Activated T-cell treated with anti-CD3 and anti-CD28 coated beads, Interleukin-2, amount 50 U/mL, for 72 hours (primary cell): ENCODE measurements at regions not wholly inside any gene's neighbourhood (a gene's known extent, or its start where the extent isn't known, plus 50 kb on each side); places are given as distances from the start of the nearest gene placed in this dataset.

ENCODE experiments used
- ATAC-seq, 2 donors: fragments of 150-1000 bp; cut with Tn5 transposase; replicated peaks in 1 of 2; 2 replicates each; pipeline ENCODE4 v1.10.0; 2021; ENCODE audit warnings: moderate library complexity in 2 of 2, mild to moderate bottlenecking in 1 of 2
- DNase-seq, 2 donors: peaks; one replicate each; pipeline ENCODE4 v3.0.0; 2021 to 2022; ENCODE audit warnings: mixed read lengths in 1 of 2
- H3K27ac Mint-ChIP-seq: one replicate; pipeline ENCODE4 v1.8.0; 2022; ENCODE audit warnings: mild to moderate bottlenecking, moderate library complexity, mixed read lengths
- H3K27me3 Mint-ChIP-seq: one replicate; pipeline ENCODE4 v1.8.0; 2022; ENCODE audit warnings: low read depth, mixed read lengths
- H3K36me3 Mint-ChIP-seq, 2 donors: one replicate each; pipeline ENCODE4 v1.8.0; 2022; ENCODE audit warnings: mixed read lengths in 2 of 2, mild to moderate bottlenecking in 1 of 2; ENCODE audit not compliant: insufficient read depth in 2 of 2
- H3K4me1 Mint-ChIP-seq: one replicate; pipeline ENCODE4 v1.8.0; 2022; ENCODE audit warnings: low read depth, mixed read lengths
- H3K4me3 Mint-ChIP-seq, 2 donors: one replicate each; pipeline ENCODE4 v1.8.0; 2022; ENCODE audit warnings: mild to moderate bottlenecking in 2 of 2, mixed read lengths in 2 of 2, moderate library complexity in 2 of 2
- H3K9me3 Mint-ChIP-seq, 2 donors: one replicate each; pipeline ENCODE4 v1.8.0; 2022; ENCODE audit warnings: mixed read lengths in 2 of 2

DNA sequence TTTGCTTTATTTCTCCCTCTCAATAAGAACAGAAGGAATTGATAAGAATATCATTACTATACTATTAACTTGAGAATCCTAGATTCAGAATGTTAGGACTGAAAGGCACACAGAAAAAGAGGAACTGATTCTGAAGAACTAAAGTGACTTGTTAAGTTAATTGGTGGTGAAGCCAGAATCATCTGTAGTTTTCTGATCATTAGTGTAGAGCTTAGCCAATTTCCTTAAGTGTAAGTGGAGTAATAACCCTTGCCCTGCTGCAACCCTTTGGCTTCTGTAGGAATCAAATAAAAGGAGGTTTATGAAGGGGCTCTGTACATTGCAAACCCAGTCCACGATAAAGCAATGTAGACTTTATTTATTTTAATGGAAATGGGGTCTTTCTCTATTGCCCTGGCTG is 1186.0 kb downstream of the SORCS3 start:
- Mint-ChIP-seq H3K4me1 (no peaks in the 10 kb centered on the region), H3K27me3 (no peaks in the 10 kb centered on the region), H3K36me3 (no peaks in the 10 kb centered on the region), H3K4me3 (no peak overlapping the region), H3K9me3 (peaks cover 0 to 3% of the 10 kb centered on the region in 2 donors), H3K27ac (no peak overlapping the region)
- ATAC-seq, result no peak
- DNase-seq, result no peak

- Mint-ChIP-seq H3K4me1 (no peaks in the 10 kb centered on the region), H3K36me3 (no peaks in the 10 kb centered on the region), H3K4me3 (no peak overlapping the region), H3K27me3 (no peaks in the 10 kb centered on the region), H3K9me3 (peaks cover 0 to 2% of the 10 kb centered on the region in 2 donors), H3K27ac (no peak overlapping the region)
- ATAC-seq (no peak), DNase-seq (no peak)
These were observed 1167.0 kb downstream of the SORCS3 start for GRCh38 chr10:105807935-105808587.

GRCh38 chr10:105803206-105803605 is 1162.1 kb downstream of the SORCS3 start:
- Mint-ChIP-seq H3K27ac (no peak overlapping the region), H3K36me3 (no peaks in the 10 kb centered on the region), H3K4me1 (no peaks in the 10 kb centered on the region), H3K9me3 (peaks cover 0 to 2% of the 10 kb centered on the region in 2 donors), H3K27me3 (no peaks in the 10 kb centered on the region), H3K4me3 (no peak overlapping the region)
- DNase-seq, result no peak
- ATAC-seq, result no peak

DNA sequence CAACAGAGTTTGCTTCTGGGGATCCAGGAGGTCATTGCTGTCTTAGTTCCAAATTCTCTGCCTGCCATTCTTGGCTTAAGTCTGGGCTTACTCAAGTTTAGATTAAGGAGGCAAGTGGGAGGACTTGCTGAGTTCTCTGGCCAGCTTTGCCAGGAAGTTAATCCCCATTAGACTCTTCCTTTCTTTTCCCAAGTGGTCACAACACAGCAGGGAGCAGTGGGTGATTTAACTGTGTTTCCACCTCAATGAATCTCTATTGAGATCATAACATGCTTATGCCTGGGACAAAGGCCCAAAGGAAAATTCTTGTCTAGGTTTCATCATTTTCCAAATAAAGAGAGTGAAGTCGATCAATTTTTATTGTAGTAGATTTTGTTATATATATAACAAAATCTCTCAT is 1159.6 kb downstream of the SORCS3 start:
- Mint-ChIP-seq H3K27me3 (no peaks in the 10 kb centered on the region), H3K27ac (no peak overlapping the region), H3K36me3 (no peaks in the 10 kb centered on the region), H3K4me3 (no peak overlapping the region), H3K9me3 (peaks cover 0 to 2% of the 10 kb centered on the region in 2 donors), H3K4me1 (no peaks in the 10 kb centered on the region)
- ATAC-seq (no peak), DNase-seq (no peak)

GRCh38 chr10:105798328-105798889 is 1157.3 kb downstream of the SORCS3 start:
- Mint-ChIP-seq H3K4me1 (no peaks in the 10 kb centered on the region), H3K9me3 (peaks cover 0 to 2% of the 10 kb centered on the region in 2 donors), H3K27ac (no peak overlapping the region), H3K27me3 (no peaks in the 10 kb centered on the region), H3K4me3 (no peak overlapping the region), H3K36me3 (no peaks in the 10 kb centered on the region)
- DNase-seq (no peak), ATAC-seq (no peak)

- Mint-ChIP-seq H3K36me3 (no peaks in the 10 kb centered on the region), H3K4me3 (no peak overlapping the region), H3K27me3 (no peaks in the 10 kb centered on the region), H3K9me3 (peaks cover 0 to 2% of the 10 kb centered on the region in 2 donors), H3K4me1 (no peaks in the 10 kb centered on the region), H3K27ac (no peak overlapping the region)
- DNase-seq, result no peak
- ATAC-seq, result no peak
These were observed 1156.3 kb downstream of the SORCS3 start for GRCh38 chr10:105797234-105797890.

GRCh38 chr10:105793071-105793470 is 1152.0 kb downstream of the SORCS3 start:
- H3K36me3 Mint-ChIP-seq, result no peaks in the 10 kb centered on the region
- ATAC-seq, result no peak
- no peak overlapping the region for H3K27ac Mint-ChIP-seq
- H3K4me3 Mint-ChIP-seq, result no peak overlapping the region
- peaks cover 2% of the 10 kb centered on the region for H3K27me3 Mint-ChIP-seq
- H3K4me1 Mint-ChIP-seq, result no peaks in the 10 kb centered on the region
- no peak for DNase-seq
- peaks cover 0 to under 1% of the 10 kb centered on the region in 2 donors for H3K9me3 Mint-ChIP-seq

- peaks cover 4 to 12% of the 10 kb centered on the region in 2 donors for H3K9me3 Mint-ChIP-seq
These were observed 1144.6 kb downstream of the SORCS3 start for GRCh38 chr10:105785721-105786120.

DNA sequence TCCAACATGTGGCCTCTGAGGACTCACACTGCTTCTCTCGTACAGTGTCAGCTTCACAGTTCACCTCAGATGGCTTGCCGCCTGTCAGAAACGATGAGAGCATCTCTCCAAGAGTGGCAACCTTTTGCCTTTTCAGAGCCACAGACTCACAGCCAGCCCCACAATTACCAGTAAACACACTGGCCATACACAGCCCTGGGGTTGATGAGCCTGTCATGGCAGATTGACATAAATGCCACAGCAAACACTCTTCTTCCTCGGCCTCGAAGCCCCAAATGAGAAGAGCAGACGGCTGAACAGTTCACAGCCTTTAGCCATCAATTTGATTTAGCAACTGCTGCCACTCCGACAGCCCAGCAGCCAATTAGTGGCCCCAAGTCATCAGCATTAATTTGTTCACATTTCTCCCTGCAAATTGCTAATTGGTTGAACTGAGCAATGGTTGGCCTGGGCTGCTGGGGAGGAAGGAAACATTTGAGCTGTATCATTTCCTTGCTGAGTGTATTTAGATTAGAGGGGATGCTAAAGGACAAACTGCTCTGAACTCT is 1142.9 kb downstream of the SORCS3 start:
- H3K36me3 Mint-ChIP-seq, result peaks cover 0 to 2% of the 10 kb centered on the region in 2 donors
- H3K4me1 Mint-ChIP-seq, result no peaks in the 10 kb centered on the region
- H3K4me3 Mint-ChIP-seq, result no peak overlapping the region
- ATAC-seq, result no peak
- H3K27me3 Mint-ChIP-seq, result peaks cover 7% of the 10 kb centered on the region
- DNase-seq, result no peak
- H3K9me3 Mint-ChIP-seq, result peaks cover 4 to 12% of the 10 kb centered on the region in 2 donors
- H3K27ac Mint-ChIP-seq, result no peak overlapping the region

More at GRCh38 chr10:105785721-105786120, 1144.6 kb downstream of the SORCS3 start:
- ATAC-seq, result no peak
- DNase-seq, result no peak
- no peaks in the 10 kb centered on the region for H3K4me1 Mint-ChIP-seq
- H3K27ac Mint-ChIP-seq, result no peak overlapping the region
- peaks cover 7% of the 10 kb centered on the region for H3K27me3 Mint-ChIP-seq
- H3K4me3 Mint-ChIP-seq, result no peak overlapping the region
- H3K36me3 Mint-ChIP-seq, result peaks cover 0 to 2% of the 10 kb centered on the region in 2 donors

GRCh38 chr10:105774881-105775280 is 1133.8 kb downstream of the SORCS3 start:
- Mint-ChIP-seq H3K27me3 (no peaks in the 10 kb centered on the region), H3K4me1 (no peaks in the 10 kb centered on the region), H3K4me3 (no peak overlapping the region), H3K36me3 (no peaks in the 10 kb centered on the region), H3K9me3 (no peaks in the 10 kb centered on the region), H3K27ac (no peak overlapping the region)
- ATAC-seq, result no peak
- no peak for DNase-seq

DNA sequence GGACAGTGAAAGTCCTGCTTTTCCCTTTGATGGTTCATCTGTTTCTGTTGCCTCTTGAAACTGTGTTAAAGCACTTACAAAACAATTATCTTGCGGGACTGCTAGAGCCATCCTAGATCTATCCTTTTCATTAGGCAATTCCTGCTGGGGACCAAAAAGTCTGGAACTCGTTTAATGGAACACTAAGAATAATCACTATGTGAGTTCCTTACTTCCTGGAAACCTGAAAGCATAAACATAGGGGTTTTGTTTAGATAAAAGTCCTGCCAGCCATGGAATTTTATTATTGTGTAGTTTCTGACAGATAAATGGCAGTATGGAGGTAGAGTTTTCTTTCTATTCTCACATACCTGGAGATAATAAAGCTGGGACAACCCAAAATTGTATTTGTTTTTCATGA is 1133.3 kb downstream of the SORCS3 start:
- ATAC-seq (no peak), DNase-seq (no peak)
- no peaks in the 10 kb centered on the region for H3K36me3 Mint-ChIP-seq
- no peaks in the 10 kb centered on the region for H3K27me3 Mint-ChIP-seq
- H3K27ac Mint-ChIP-seq, result no peak overlapping the region
- no peak overlapping the region for H3K4me3 Mint-ChIP-seq
- no peaks in the 10 kb centered on the region for H3K4me1 Mint-ChIP-seq
- H3K9me3 Mint-ChIP-seq, result no peaks in the 10 kb centered on the region

GRCh38 chr10:105770524-105771212 is 1129.6 kb downstream of the SORCS3 start:
- ATAC-seq, result no peak
- no peaks in the 10 kb centered on the region for H3K27me3 Mint-ChIP-seq
- H3K4me3 Mint-ChIP-seq, result no peak overlapping the region
- H3K9me3 Mint-ChIP-seq, result no peaks in the 10 kb centered on the region
- DNase-seq, result no peak
- H3K27ac Mint-ChIP-seq, result no peak overlapping the region
- no peaks in the 10 kb centered on the region for H3K4me1 Mint-ChIP-seq
- H3K36me3 Mint-ChIP-seq, result no peaks in the 10 kb centered on the region
